SJSA1 (cell line): ENCODE measurements at regions not wholly inside any gene's neighbourhood (a gene's known extent, or its start where the extent isn't known, plus 50 kb on each side); places are given as distances from the start of the nearest gene placed in this dataset.

ENCODE experiments used
- DNase-seq, 2 experiments: peaks; one replicate each; pipeline ENCODE4 v3.0.0-alpha.2; 2015 to 2020; ENCODE audit warnings: low spot score in 2 of 2, low read depth in 1 of 2
- H3K27ac ChIP-seq: fragments of 250-450 bp; sonication (Bioruptor Pico); 2 replicates; pipeline ENCODE4 v1.5.1; 2020; ENCODE audit warnings: mild to moderate bottlenecking, moderate library complexity
- H3K27me3 ChIP-seq: fragments of 250-450 bp; sonication (Bioruptor Pico); replicated peaks from 2 replicates; pipeline ENCODE4 v1.5.1; 2020; ENCODE audit warnings: mild to moderate bottlenecking, moderate library complexity
- H3K36me3 ChIP-seq: fragments of 250-450 bp; sonication (Bioruptor Pico); 2 replicates; pipeline ENCODE4 v1.5.1; 2020; ENCODE audit warnings: mild to moderate bottlenecking
- H3K4me1 ChIP-seq: fragments of 250-450 bp; sonication (Bioruptor Pico); replicated peaks from 2 replicates; pipeline ENCODE4 v1.6.1; 2021; ENCODE audit warnings: mild to moderate bottlenecking
- H3K4me3 ChIP-seq: fragments of 250-450 bp; sonication (Bioruptor Pico); 2 replicates; pipeline ENCODE4 v1.5.1; 2020; ENCODE audit warnings: mild to moderate bottlenecking
- H3K9me3 ChIP-seq: fragments of 250-450 bp; sonication (Bioruptor Pico); replicated peaks from 2 replicates; pipeline ENCODE4 v1.5.1; 2020; ENCODE audit warnings: mild to moderate bottlenecking

GRCh38 chr5:2261004-2261703 is 378.4 kb upstream of the IRX4 start:
- Histone ChIP-seq H3K36me3 (no peaks in the 10 kb centered on the region), H3K4me3 (no peak overlapping the region), H3K27me3 (no peaks in the 10 kb centered on the region), H3K9me3 (peaks cover 46% of the 10 kb centered on the region), H3K4me1 (no peaks in the 10 kb centered on the region), H3K27ac (no peak overlapping the region)
- DNase-seq, result no peak

DNA sequence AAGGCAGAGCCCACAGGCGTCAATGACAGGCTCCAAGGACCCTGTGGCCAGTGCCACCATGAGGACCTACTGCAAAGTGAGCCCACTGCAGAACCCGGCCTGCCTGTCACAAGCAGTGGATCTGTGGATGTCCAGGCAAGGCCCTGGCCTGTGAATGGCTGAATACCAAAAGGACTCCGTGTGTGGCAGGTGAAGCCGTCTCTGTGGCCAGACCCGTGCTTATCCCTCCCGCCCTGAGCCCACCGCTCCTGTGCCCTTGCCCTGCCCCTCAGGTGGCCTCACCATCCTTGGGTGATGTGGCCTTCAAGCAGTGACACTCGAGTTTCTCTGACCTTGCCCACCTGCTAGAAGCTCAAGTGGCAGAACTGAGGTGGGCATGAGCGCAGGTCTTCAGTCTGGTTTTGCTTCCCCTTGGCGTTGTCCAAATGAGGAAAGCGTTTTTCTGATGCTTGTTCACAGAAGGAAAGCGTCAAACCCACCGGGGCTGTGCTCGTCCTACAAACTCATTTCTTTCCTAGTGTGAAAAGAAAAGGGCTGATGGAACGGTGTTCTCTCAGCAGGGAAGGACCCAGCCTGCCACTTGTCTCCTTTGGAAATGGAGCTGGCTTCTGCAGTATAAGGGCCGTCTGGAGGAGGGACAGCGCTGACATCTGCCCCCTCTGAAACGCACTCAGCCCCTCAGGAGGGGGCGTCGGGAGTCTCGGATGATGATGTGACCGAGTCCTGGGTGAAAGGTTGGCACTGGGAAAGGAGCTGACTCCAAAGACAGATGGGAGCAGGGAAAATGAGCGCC is 377.7 kb upstream of the IRX4 start:
- peaks cover 49% of the 10 kb centered on the region for H3K9me3 ChIP-seq
- no peak overlapping the region for H3K27ac ChIP-seq
- H3K36me3 ChIP-seq, result no peaks in the 10 kb centered on the region
- no peaks in the 10 kb centered on the region for H3K27me3 ChIP-seq
- no peak overlapping the region for H3K4me3 ChIP-seq
- DNase-seq, result no peak
- H3K4me1 ChIP-seq, result no peaks in the 10 kb centered on the region

- DNase-seq, result no peak
- Histone ChIP-seq H3K27ac (no peak overlapping the region), H3K27me3 (no peaks in the 10 kb centered on the region), H3K4me1 (no peaks in the 10 kb centered on the region), H3K9me3 (peaks cover 54% of the 10 kb centered on the region), H3K4me3 (no peak overlapping the region), H3K36me3 (no peaks in the 10 kb centered on the region)
These were observed 376.9 kb upstream of the IRX4 start for GRCh38 chr5:2259494-2260107.

DNA sequence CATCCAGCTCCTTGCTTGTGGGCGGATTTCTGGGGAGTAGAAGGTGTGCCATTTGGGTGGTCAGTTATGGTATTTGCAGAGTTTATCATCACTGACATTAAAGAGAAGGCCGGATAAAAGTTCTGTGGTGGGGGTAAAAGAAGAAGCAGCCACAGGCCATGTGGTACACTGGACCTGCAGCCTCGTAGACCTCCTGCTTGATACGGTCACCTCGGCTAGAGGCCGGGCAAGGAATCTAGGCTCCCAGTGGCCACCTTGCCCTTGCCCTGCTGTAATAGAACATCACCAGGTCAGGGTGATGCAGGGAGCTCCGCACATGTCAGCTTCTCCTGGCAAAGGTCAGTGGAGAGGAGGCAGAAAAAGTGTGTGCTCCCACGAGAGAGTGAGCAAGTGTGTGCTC is 376.1 kb upstream of the IRX4 start:
- Histone ChIP-seq H3K4me3 (no peak overlapping the region), H3K27me3 (no peaks in the 10 kb centered on the region), H3K27ac (no peak overlapping the region), H3K4me1 (no peaks in the 10 kb centered on the region), H3K9me3 (peaks cover 53% of the 10 kb centered on the region), H3K36me3 (no peaks in the 10 kb centered on the region)
- no peak for DNase-seq

DNA sequence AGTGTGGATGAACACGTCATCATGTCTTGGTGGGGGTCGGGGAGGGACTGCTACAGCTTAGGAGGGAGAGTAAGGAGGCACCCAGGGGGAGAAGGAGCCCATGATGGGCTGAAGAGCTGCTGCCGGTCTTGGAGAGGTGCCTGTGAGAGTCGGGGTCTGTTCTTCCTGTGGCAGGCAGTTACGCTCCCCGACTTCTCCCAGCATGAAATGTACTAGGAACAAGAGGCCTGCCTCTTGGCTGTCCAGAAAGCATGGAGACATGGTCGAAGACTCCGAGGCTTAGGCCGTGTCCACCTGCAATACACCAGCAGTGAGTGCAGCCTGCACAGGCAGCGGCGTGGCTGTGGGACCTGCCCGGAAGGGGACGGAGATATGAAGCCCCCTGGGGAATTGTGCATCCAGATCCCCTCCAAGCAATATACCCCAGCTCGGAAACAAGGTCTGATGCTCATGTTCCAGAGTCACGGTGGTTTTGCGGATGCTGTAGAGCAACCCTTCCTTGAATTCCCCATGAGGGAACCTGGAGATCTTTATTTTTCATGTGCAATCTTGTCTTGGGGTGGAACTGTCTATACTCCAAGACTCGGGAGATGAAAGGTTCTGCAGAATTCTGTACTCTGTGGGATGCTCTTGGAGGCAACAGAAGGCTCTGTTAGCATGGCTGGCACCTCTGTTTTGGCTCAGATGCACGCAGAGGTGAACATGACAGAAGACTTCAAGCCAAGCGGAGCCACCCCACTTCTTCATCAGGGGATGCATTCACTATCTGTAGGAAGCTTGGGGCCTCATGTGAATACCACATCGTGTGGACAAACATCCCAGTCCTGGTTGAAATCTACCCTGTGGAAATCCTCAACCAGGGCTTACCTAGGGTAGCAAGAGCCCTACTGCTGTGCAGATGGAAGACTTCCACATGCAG is 374.9 kb upstream of the IRX4 start:
- Histone ChIP-seq H3K4me1 (no peaks in the 10 kb centered on the region), H3K4me3 (no peak overlapping the region), H3K9me3 (peaks cover 59% of the 10 kb centered on the region), H3K27ac (no peak overlapping the region), H3K36me3 (no peaks in the 10 kb centered on the region), H3K27me3 (no peaks in the 10 kb centered on the region)
- no peak for DNase-seq

GRCh38 chr5:2256691-2257280 is 374.1 kb upstream of the IRX4 start:
- no peaks in the 10 kb centered on the region for H3K36me3 ChIP-seq
- H3K4me3 ChIP-seq, result no peak overlapping the region
- no peak overlapping the region for H3K27ac ChIP-seq
- H3K4me1 ChIP-seq, result no peaks in the 10 kb centered on the region
- no peaks in the 10 kb centered on the region for H3K27me3 ChIP-seq
- no peak for DNase-seq
- peaks cover 63% of the 10 kb centered on the region for H3K9me3 ChIP-seq

DNA sequence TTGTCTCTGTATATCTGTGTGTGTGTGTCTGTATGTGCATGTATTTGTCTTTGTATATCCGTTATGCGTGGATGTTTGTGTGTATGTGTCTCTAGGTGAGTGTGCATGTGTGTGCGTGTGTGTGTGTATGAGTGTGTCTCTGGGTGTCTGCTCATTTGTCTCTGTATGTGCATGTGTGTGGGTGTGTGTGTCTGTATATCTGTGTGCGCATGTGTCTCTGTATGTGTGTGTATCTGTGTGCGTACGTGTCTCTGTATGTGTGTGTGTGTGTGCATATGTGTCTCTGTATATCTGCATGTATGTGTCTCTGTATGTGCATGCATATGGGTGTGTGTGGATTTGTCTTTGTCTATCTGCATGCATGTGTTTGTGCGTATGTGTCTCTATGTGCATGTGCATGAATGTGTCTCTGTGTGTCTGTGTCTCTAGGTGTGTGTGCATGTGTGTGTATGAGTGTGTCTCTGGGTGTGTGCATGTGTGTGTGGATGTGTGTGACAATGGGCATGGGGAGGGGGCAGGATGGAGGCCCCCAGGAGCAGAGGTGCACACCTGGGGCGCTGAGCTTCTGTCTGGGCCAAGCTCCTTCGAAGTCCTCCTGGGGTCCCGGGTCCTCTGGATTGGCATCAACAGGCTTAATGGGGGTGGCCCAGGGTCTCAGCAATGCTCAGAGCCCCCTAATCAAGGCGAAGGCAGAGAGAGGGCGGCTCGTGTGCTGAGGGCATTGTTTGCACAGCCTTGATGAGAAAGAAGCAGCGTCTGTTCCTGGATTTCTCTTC is 373.4 kb upstream of the IRX4 start:
- H3K27ac ChIP-seq, result no peak overlapping the region
- no peaks in the 10 kb centered on the region for H3K27me3 ChIP-seq
- H3K9me3 ChIP-seq, result peaks cover 63% of the 10 kb centered on the region
- H3K4me3 ChIP-seq, result no peak overlapping the region
- no peaks in the 10 kb centered on the region for H3K36me3 ChIP-seq
- H3K4me1 ChIP-seq, result no peaks in the 10 kb centered on the region
- no peak for DNase-seq

DNA sequence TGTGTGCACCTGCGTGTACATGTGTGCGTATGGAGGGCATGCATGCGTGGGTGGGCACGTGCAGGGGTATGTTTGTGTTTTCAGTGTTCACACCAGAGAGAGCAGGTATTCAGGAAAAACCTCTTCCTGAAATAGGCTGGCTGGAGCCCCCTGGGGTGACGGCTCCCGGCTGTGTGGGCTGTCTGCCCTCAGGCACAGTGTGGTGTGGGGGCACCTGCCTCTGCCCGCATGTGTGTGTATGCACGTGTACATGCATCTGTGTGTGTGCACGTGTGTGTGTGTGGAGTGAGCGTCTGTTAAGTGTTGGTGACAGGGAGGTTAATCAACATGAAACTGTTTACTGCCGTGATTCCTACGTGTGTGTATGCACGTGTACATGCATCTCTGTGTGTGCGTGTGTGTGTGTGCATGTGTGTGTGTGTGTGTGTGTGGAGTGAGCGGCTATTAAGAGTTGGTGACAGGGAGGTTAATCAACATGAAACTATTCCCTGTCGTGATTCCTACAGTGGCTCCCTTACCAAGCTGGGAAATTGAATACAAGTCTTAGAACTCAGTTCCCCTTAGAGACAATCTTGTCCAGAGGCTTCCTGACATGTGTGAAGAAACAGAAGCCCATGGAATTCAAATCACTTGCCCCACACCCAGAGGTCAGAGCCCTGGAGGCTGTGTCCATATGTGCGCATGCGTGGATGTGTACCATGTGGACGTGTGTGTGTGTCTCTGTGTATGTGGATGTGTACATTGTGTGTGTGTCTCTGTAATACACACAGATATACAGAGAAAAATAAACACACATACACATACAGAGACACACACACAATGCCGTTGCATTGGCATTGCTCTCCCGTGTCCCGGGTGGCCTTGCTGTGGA is 372.4 kb upstream of the IRX4 start:
- Histone ChIP-seq H3K9me3 (peaks cover 61% of the 10 kb centered on the region), H3K27ac (no peak overlapping the region), H3K27me3 (no peaks in the 10 kb centered on the region), H3K4me3 (no peak overlapping the region), H3K36me3 (no peaks in the 10 kb centered on the region), H3K4me1 (no peaks in the 10 kb centered on the region)
- no peak for DNase-seq

GRCh38 chr5:2254406-2254805 is 371.7 kb upstream of the IRX4 start:
- Histone ChIP-seq H3K36me3 (no peaks in the 10 kb centered on the region), H3K4me1 (no peaks in the 10 kb centered on the region), H3K4me3 (no peak overlapping the region), H3K27me3 (no peaks in the 10 kb centered on the region), H3K27ac (no peak overlapping the region), H3K9me3 (peaks cover 57% of the 10 kb centered on the region)
- DNase-seq, result no peak

GRCh38 chr5:2253040-2253975 is 370.6 kb upstream of the IRX4 start:
- no peaks in the 10 kb centered on the region for H3K27me3 ChIP-seq
- H3K9me3 ChIP-seq, result peaks cover 50% of the 10 kb centered on the region
- H3K4me1 ChIP-seq, result no peaks in the 10 kb centered on the region
- H3K4me3 ChIP-seq, result no peak overlapping the region
- no peak for DNase-seq
- no peaks in the 10 kb centered on the region for H3K36me3 ChIP-seq
- no peak overlapping the region for H3K27ac ChIP-seq

DNA sequence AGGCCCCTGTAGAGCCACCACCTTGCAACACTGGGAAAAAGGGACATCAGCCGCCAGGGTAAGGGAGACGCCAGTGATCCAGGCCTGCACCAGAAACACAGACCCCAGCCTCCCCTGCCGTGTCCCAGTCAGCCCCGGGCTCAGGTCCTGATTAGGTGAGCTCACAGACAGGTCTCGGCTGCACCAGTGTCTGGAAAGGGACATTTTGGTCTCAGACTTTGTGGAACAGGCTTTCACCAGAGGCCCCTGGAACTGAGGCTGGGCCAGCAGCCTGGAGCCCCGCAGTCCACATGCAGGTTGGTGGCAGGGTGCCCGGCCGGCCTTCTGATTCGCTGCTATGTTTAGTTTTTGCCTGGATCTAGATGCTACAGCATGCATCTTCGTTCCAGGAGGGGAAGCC is 369.0 kb upstream of the IRX4 start:
- H3K9me3 ChIP-seq, result peaks cover 50% of the 10 kb centered on the region
- no peaks in the 10 kb centered on the region for H3K27me3 ChIP-seq
- no peak for DNase-seq
- no peaks in the 10 kb centered on the region for H3K4me1 ChIP-seq
- no peak overlapping the region for H3K4me3 ChIP-seq
- H3K36me3 ChIP-seq, result no peaks in the 10 kb centered on the region
- H3K27ac ChIP-seq, result no peak overlapping the region
